ENCODE measurements at regions not wholly inside any gene's neighbourhood (a gene's known extent, or its start where the extent isn't known, plus 50 kb on each side); places are given as distances from the start of the nearest gene placed in this dataset.

DNA sequence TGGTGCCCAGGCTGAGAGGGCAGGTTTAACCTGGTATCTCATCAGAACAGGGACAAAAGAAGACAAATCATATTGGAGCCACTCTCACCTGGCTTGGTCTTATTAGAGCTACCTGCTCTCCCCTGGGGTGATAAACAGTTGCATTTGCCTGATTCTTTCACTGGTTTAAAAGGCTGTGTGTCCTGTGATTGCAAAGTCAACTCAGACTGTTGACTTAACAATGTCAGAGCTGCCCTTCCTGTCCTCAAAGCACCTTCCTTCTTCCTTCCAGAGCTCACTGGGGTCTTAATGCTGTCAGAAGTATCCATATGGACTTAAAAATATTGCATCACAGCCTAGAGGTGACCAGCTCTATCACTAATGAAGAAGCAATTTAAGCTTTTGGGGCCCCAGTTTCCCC is 50.5 kb upstream of the MINAR1 start:
- H3K9me3 ChIP-seq (ENCODE audit: severe bottlenecking) = no peaks in the 10 kb centered on the region
- no peaks in the 10 kb centered on the region for H3K27me3 ChIP-seq (ENCODE audit: insufficient read depth, low read depth, severe bottlenecking)
- no peaks in the 10 kb centered on the region for H3K36me3 ChIP-seq
- H3K27ac ChIP-seq = no peak overlapping the region
- H3K4me3 ChIP-seq (ENCODE audit: low read depth, low read length) = no peak overlapping the region
- no peak for DNase-seq
- TF ChIP-seq, protein P1, sequence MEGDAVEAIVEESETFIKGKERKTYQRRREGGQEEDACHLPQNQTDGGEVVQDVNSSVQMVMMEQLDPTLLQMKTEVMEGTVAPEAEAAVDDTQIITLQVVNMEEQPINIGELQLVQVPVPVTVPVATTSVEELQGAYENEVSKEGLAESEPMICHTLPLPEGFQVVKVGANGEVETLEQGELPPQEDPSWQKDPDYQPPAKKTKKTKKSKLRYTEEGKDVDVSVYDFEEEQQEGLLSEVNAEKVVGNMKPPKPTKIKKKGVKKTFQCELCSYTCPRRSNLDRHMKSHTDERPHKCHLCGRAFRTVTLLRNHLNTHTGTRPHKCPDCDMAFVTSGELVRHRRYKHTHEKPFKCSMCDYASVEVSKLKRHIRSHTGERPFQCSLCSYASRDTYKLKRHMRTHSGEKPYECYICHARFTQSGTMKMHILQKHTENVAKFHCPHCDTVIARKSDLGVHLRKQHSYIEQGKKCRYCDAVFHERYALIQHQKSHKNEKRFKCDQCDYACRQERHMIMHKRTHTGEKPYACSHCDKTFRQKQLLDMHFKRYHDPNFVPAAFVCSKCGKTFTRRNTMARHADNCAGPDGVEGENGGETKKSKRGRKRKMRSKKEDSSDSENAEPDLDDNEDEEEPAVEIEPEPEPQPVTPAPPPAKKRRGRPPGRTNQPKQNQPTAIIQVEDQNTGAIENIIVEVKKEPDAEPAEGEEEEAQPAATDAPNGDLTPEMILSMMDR (IDR thresholded peaks at IDR 0.05; ENCODE audit: low read depth, low read length) = no peak

All from WERI-Rb-1 (cell line).